Vagina (tissue), 2 donors: ENCODE measurements at regions not wholly inside any gene's neighbourhood (a gene's known extent, or its start where the extent isn't known, plus 50 kb on each side); places are given as distances from the start of the nearest gene placed in this dataset.

Experiments
- POLR2A ChIP-seq, 2 donors: fragments of 450-650 bp; IDR thresholded peaks; one replicate each; pipeline ENCODE4 v1.6.1; 2017; ENCODE audit warnings: antibody characterized with exemption in 2 of 2, mild to moderate bottlenecking in 2 of 2, moderate library complexity in 2 of 2
- TF ChIP-seq, protein P1 (sequence below), 3 experiments: fragments of 450-650 bp in 2 of 3; fragments of 200-600 bp in 1 of 3; sonication (generic) in 1 of 3; IDR thresholded peaks; one replicate each; pipeline ENCODE4 v1.5.1; 2017 to 2019; ENCODE audit warnings: antibody characterized with exemption in 3 of 3, mild to moderate bottlenecking in 2 of 3, moderate library complexity in 2 of 3

DNA sequence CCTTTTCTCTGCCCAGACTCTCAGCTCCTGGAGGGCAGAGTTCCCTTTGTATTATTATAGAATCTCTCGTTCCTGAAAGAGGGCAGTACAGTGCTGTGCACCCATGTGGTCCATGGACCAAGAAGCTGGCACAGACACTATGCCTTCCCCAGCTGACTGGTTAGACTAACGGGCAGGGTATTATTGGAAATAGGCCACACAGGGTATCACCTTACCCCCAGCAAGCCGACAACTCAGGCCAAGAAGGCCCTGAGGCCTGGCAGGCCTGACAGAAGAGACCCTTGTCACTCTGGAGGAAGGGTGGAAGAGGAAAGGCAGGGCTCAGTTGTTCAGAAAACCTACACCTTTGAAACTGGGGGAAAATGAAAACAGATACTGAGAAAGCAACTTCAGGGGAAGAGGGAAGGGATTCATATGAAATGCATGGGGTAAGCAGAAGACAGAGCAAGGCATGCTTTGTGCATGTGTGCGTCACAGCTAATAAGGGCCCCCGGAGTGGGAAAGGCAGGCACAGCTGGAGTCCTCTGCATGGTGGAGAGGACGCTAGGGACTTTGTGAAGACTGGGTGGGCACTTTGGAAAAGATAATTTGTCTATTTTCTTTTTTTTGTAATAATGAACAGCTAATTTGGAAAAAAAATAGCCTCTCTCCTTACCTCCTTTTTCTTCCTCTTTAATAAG lies 476.8 kb upstream of the CELF4 start:
- TF ChIP-seq, protein P1, sequence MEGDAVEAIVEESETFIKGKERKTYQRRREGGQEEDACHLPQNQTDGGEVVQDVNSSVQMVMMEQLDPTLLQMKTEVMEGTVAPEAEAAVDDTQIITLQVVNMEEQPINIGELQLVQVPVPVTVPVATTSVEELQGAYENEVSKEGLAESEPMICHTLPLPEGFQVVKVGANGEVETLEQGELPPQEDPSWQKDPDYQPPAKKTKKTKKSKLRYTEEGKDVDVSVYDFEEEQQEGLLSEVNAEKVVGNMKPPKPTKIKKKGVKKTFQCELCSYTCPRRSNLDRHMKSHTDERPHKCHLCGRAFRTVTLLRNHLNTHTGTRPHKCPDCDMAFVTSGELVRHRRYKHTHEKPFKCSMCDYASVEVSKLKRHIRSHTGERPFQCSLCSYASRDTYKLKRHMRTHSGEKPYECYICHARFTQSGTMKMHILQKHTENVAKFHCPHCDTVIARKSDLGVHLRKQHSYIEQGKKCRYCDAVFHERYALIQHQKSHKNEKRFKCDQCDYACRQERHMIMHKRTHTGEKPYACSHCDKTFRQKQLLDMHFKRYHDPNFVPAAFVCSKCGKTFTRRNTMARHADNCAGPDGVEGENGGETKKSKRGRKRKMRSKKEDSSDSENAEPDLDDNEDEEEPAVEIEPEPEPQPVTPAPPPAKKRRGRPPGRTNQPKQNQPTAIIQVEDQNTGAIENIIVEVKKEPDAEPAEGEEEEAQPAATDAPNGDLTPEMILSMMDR (IDR thresholded peaks at IDR 0.05), result no peak
- no peak for TF ChIP-seq POLR2A (IDR thresholded peaks at IDR 0.05)
